GM12878 (cell line): ENCODE measurements at regions not wholly inside any gene's neighbourhood (a gene's known extent, or its start where the extent isn't known, plus 50 kb on each side); places are given as distances from the start of the nearest gene placed in this dataset.

Experiments
- ATAC-seq: fragments of 200-7000 bp; cut with Tn5 transposase; 3 replicates; pipeline ENCODE4 v1.9.1; 2020; ENCODE audit warnings: mild to moderate bottlenecking, moderate library complexity
- BruUV-seq: library from RNA; stranded (reverse); fragments of 400-500 nt; replicated peaks from 2 replicates; lab custom pipeline; 2021; lab: Mats Ljungman, UMichigan
- CTCF ChIA-PET: fragments of 300-600 bp; sonication (Branson Sonifier 250); formaldehyde crosslinking; extraction: SDS; loops from one replicate; lab custom pipeline; 2021; ENCODE audit warnings: inconsistent platforms; lab: Yijun Ruan, JAX
- POLR2A ChIA-PET: fragments of 350-600 bp; formaldehyde crosslinking; extraction: SDS; loops from one replicate; lab custom pipeline; 2021; ENCODE audit warnings: inconsistent platforms; lab: Charles Lee
- RAD21 ChIA-PET: fragments of 300-600 bp; sonication (Branson Sonifier 250); formaldehyde crosslinking; loops from one replicate; lab custom pipeline; 2023; ENCODE audit warnings: antibody characterized with exemption; ENCODE audit not compliant: unreplicated experiment; lab: Charles Lee
- SMC1A ChIA-PET: fragments of 300-600 bp; sonication (Branson Sonifier 250); formaldehyde crosslinking; loops from one replicate; lab custom pipeline; 2023; ENCODE audit not compliant: unreplicated experiment, uncharacterized antibody; lab: Charles Lee
- DNase-seq: peaks from one replicate; pipeline ENCODE4 v3.0.0-alpha.2; 2011; ENCODE audit warnings: low read depth, low spot score
- FAIRE-seq: peaks from 3 replicates; lab custom pipeline; 2011; peaks lifted over from hg19 to GRCh38; lab: Jason Lieb, UNC
- H2AFZ ChIP-seq: 2 replicates; pipeline ENCODE4 v1.6.0; 2011; ENCODE audit warnings: low read depth, low read length, control low read depth; ENCODE audit not compliant: control insufficient read depth
- H3K27ac ChIP-seq: 2 replicates; pipeline ENCODE4 v1.5.1; 2011; ENCODE audit warnings: control low read depth; ENCODE audit not compliant: control insufficient read depth, insufficient read depth
- H3K27me3 ChIP-seq, 2 experiments: replicated peaks in 1 of 2; 2 replicates each; pipeline versions ENCODE4 v1.6.0 to v1.6.1; 2011; ENCODE audit warnings: low read length in 1 of 2; ENCODE audit not compliant: control insufficient read depth in 2 of 2, insufficient read depth in 2 of 2
- H3K36me3 ChIP-seq, 2 experiments: 2 replicates each; pipeline ENCODE4 v1.5.1; 2011; ENCODE audit warnings: low read length in 1 of 2; ENCODE audit not compliant: control insufficient read depth in 2 of 2, insufficient read depth in 2 of 2
- H3K4me1 ChIP-seq: 2 replicates; pipeline ENCODE4 v1.6.1; 2011; ENCODE audit warnings: mild to moderate bottlenecking, low read length, moderate library complexity, mixed read lengths; ENCODE audit not compliant: control insufficient read depth, insufficient read depth
- H3K4me2 ChIP-seq: 2 replicates; pipeline ENCODE4 v1.6.0; 2011; ENCODE audit warnings: control low read depth; ENCODE audit not compliant: control insufficient read depth, insufficient read depth
- H3K4me3 ChIP-seq: fragments of 200-600 bp; sonication (generic); 2 replicates; pipeline ENCODE4 v1.5.1; 2016
- H3K79me2 ChIP-seq: 2 replicates; pipeline ENCODE4 v1.6.0; 2011; ENCODE audit warnings: low read length; ENCODE audit not compliant: control insufficient read depth, insufficient read depth
- H3K9ac ChIP-seq: 2 replicates; pipeline ENCODE4 v1.8.0; 2011; ENCODE audit warnings: low read length, control low read depth, mixed read lengths; ENCODE audit not compliant: control insufficient read depth, insufficient read depth
- H3K9me3 ChIP-seq: replicated peaks from 3 replicates; pipeline ENCODE4 v1.5.1; 2011; ENCODE audit warnings: mild to moderate bottlenecking, low read length; ENCODE audit not compliant: control insufficient read depth, insufficient read depth
- H4K20me1 ChIP-seq: 2 replicates; pipeline ENCODE4 v1.6.0; 2011; ENCODE audit not compliant: control insufficient read depth, insufficient read depth
- BCLAF1 ChIP-seq: fragments of 450-650 bp; IDR thresholded peaks from 2 replicates; pipeline ENCODE4 v1.6.1; 2017; ENCODE audit warnings: antibody characterized with exemption, mild to moderate bottlenecking, moderate library complexity
- CHD1 ChIP-seq: IDR thresholded peaks from 2 replicates; pipeline ENCODE4 v1.6.1; 2012; ENCODE audit warnings: low read depth, low read length, improper control_type of control experiment
- EZH2 ChIP-seq: IDR thresholded peaks from 2 replicates; pipeline ENCODE4 v1.6.1; 2012; ENCODE audit warnings: low read depth, mild to moderate bottlenecking, control low read depth, inconsistent platforms, low read length, borderline replicate concordance; ENCODE audit not compliant: control insufficient read depth
- NKRF ChIP-seq: fragments of 450-650 bp; conservative IDR thresholded peaks from 2 replicates; pipeline ENCODE4 v1.6.1; 2017; ENCODE audit warnings: mild to moderate bottlenecking, moderate library complexity
- RUNX3 ChIP-seq: IDR thresholded peaks from 2 replicates; pipeline ENCODE4 v1.6.1; 2012; ENCODE audit warnings: low read length, inconsistent platforms
- STAT1 ChIP-seq: fragments of 450-650 bp; conservative IDR thresholded peaks from 2 replicates; pipeline ENCODE4 v1.6.1; 2014; ENCODE audit warnings: antibody characterized with exemption, mild to moderate bottlenecking
- STAT3 ChIP-seq: IDR thresholded peaks from 2 replicates; pipeline ENCODE4 v1.6.1; 2011; ENCODE audit warnings: low read depth, low read length, improper control_type of control experiment
- TAF1 ChIP-seq: IDR thresholded peaks from 2 replicates; pipeline ENCODE4 v1.6.1; 2011; ENCODE audit warnings: mild to moderate bottlenecking, low read depth, low read length, borderline replicate concordance
- ZZZ3 ChIP-seq: IDR thresholded peaks from 2 replicates; pipeline ENCODE4 v1.6.1; 2011; ENCODE audit warnings: low read depth; ENCODE audit not compliant: control insufficient read depth, insufficient read length
- WGBS: methylation state at CpG from one replicate; pipeline ENCODE4 v1.1.6; 2016; ENCODE audit warnings: low lambda C conversion rate; ENCODE audit not compliant: insufficient replicate concordance, insufficient coverage; ENCODE audit errors: missing lambda C conversion rate; 5-methylcytosine and 5-hydroxymethylcytosine counted together
- in situ Hi-C: fragments of 300-500 bp; cut with MboI; formaldehyde crosslinking; loops from 9 replicates; pipeline ENCODE4 v1.14.3; 2018; ENCODE audit warnings: mixed read lengths
- intact Hi-C: fragments of 100-400 bp; cut with micrococcal nuclease; formaldehyde crosslinking; loops from one replicate; pipeline ENCODE4 v1.14.2; 2022; ENCODE audit not compliant: unreplicated experiment
- TF ChIP-seq, protein P1 (sequence below): fragments of 450-650 bp; formaldehyde crosslinking; IDR thresholded peaks from 2 replicates; pipeline ENCODE4 v1.5.0; 2022; ENCODE audit warnings: mild to moderate bottlenecking, missing genetic modification characterization

DNA sequence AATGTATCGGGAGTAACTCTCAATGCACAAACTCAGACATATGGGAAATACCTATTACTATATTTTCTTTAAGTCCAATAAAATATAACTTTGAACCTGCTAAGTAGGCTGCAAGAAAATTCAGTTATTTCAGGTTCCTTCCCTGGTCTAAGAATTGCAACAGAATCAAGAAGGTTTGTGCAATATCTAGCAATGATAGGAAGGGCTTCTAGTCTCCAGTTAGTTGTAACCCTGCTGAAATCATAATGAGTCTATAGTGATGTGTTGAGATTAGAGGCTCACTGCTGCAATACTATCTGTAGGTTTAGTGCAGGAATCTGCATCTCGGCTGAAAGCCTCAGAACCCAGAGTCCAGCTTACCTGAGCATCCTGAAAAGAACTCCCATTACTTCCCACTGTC, 110.5 kb downstream of the PMP22 start (continued):
- no peak for TF ChIP-seq BCLAF1
- no peak for TF ChIP-seq TAF1
- TF ChIP-seq, protein P1, sequence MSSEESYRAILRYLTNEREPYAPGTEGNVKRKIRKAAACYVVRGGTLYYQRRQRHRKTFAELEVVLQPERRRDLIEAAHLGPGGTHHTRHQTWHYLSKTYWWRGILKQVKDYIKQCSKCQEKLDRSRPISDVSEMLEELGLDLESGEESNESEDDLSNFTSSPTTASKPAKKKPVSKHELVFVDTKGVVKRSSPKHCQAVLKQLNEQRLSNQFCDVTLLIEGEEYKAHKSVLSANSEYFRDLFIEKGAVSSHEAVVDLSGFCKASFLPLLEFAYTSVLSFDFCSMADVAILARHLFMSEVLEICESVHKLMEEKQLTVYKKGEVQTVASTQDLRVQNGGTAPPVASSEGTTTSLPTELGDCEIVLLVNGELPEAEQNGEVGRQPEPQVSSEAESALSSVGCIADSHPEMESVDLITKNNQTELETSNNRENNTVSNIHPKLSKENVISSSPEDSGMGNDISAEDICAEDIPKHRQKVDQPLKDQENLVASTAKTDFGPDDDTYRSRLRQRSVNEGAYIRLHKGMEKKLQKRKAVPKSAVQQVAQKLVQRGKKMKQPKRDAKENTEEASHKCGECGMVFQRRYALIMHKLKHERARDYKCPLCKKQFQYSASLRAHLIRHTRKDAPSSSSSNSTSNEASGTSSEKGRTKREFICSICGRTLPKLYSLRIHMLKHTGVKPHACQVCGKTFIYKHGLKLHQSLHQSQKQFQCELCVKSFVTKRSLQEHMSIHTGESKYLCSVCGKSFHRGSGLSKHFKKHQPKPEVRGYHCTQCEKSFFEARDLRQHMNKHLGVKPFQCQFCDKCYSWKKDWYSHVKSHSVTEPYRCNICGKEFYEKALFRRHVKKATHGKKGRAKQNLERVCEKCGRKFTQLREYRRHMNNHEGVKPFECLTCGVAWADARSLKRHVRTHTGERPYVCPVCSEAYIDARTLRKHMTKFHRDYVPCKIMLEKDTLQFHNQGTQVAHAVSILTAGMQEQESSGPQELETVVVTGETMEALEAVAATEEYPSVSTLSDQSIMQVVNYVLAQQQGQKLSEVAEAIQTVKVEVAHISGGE (CRISPR knock-in tag) = no peak
- TF ChIP-seq RUNX3 = no peak
- TF ChIP-seq STAT3 = no peak

DNA sequence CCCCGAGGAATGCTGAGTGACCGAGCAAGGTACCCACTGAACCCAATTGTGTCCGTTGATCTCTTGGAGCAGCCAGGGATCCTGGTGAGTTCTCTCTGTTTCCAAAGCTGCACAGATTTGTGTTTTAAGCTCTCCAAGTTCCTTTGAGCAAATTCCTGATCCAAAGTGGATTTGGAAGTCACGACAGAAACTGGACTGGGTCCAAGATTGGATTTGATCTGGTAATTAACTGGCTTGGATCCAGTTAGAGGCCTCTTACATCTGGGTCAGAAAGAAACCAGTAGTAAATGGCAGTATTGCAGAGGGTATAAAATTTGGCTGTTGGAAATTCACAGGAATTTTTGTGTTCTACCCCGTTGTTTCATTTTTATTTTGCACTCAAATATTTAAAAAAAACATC, 119.5 kb downstream of the PMP22 start:
- TF ChIP-seq NKRF (no peak), STAT1 (no peak), ZZZ3 (no peak), CHD1 (no peak), EZH2 (no peak)
- POLR2A ChIA-PET = no interaction called here

More for the DNA sequence above, 119.5 kb downstream of the PMP22 start:
- Histone ChIP-seq H3K27me3 (no peaks in the 10 kb centered on the region), H3K9me3 (no peaks in the 10 kb centered on the region), H3K79me2 (no peaks in the 10 kb centered on the region), H3K4me3 (no peak overlapping the region), H3K36me3 (no peaks in the 10 kb centered on the region), H3K4me2 (no peak overlapping the region), H3K27ac (no peak overlapping the region), H2AFZ (no peak overlapping the region), H4K20me1 (no peaks in the 10 kb centered on the region), H3K4me1 (no peaks in the 10 kb centered on the region), H3K9ac (no peak overlapping the region)
- FAIRE-seq (no peak), ATAC-seq (no peak), DNase-seq (no peak)
- ChIA-PET SMC1A (no interaction called here), CTCF (no interaction called here), RAD21 (no interaction called here)
- WGBS = 13% methylated on average over 5 of the region's 5 CpGs
- in situ Hi-C loops = no loop called here
- intact Hi-C loops = no loop called here
- BruUV-seq = no TSS peak
